Right atrium auricular region (tissue), 2 donors: ENCODE measurements at regions not wholly inside any gene's neighbourhood (a gene's known extent, or its start where the extent isn't known, plus 50 kb on each side); places are given as distances from the start of the nearest gene placed in this dataset.
A peak's percentile ranks its signal among the peaks of the same experiment; 100 is the strongest.

Experiments
- DNase-seq: peaks from one replicate; pipeline ENCODE4 v3.0.0-alpha.2; 2019; ENCODE audit warnings: low spot score
- H3K27ac ChIP-seq, 2 donors: fragments of 200-600 bp; sonication (generic); 1 replicate in 1 of 2; 2 replicates in 1 of 2; pipeline ENCODE4 v1.5.1; 2016 to 2019
- H3K27me3 ChIP-seq, 2 donors: fragments of 200-600 bp; sonication (generic); one replicate each; pipeline versions ENCODE4 v1.5.1 to v1.6.0; 2017 to 2019
- H3K36me3 ChIP-seq: fragments of 200-600 bp; sonication (generic); one replicate; pipeline ENCODE4 v1.5.1; 2016
- H3K4me1 ChIP-seq, 2 donors: fragments of 200-600 bp; sonication (generic); one replicate each; pipeline versions ENCODE4 v1.5.1 to v1.6.0; 2017 to 2019
- H3K4me3 ChIP-seq, 2 donors: fragments of 200-600 bp; sonication (generic); 1 replicate in 1 of 2; 2 replicates in 1 of 2; pipeline ENCODE4 v1.5.1; 2017 to 2019; ENCODE audit warnings: mild to moderate bottlenecking in 1 of 2, moderate library complexity in 1 of 2
- H3K9me3 ChIP-seq, 2 donors: fragments of 200-600 bp; sonication (generic); one replicate each; pipeline ENCODE4 v1.5.1; 2019
- TF ChIP-seq, protein P1 (sequence below), 2 donors: fragments of 200-600 bp; sonication (generic); IDR thresholded peaks; one replicate each; pipeline ENCODE4 v1.5.1; 2019; ENCODE audit warnings: antibody characterized with exemption in 2 of 2

GRCh38 chr3:99545941-99546580 is 92.3 kb upstream of the COL8A1 start:
- peaks cover 0 to 44% of the 10 kb centered on the region in 2 donors for H3K4me1 ChIP-seq

GRCh38 chr3:99544786-99545281 is 93.6 kb upstream of the COL8A1 start:
- Histone ChIP-seq H3K9me3 (no peaks in the 10 kb centered on the region), H3K4me3 (no peak overlapping the region), H3K4me1 (peaks cover 0 to 41% of the 10 kb centered on the region in 2 donors), H3K36me3 (no peaks in the 10 kb centered on the region), H3K27ac (peak overlapping the region; percentile 45 to 58), H3K27me3 (no peaks in the 10 kb centered on the region)
- peak; percentile 70 for DNase-seq
- TF ChIP-seq, protein P1, sequence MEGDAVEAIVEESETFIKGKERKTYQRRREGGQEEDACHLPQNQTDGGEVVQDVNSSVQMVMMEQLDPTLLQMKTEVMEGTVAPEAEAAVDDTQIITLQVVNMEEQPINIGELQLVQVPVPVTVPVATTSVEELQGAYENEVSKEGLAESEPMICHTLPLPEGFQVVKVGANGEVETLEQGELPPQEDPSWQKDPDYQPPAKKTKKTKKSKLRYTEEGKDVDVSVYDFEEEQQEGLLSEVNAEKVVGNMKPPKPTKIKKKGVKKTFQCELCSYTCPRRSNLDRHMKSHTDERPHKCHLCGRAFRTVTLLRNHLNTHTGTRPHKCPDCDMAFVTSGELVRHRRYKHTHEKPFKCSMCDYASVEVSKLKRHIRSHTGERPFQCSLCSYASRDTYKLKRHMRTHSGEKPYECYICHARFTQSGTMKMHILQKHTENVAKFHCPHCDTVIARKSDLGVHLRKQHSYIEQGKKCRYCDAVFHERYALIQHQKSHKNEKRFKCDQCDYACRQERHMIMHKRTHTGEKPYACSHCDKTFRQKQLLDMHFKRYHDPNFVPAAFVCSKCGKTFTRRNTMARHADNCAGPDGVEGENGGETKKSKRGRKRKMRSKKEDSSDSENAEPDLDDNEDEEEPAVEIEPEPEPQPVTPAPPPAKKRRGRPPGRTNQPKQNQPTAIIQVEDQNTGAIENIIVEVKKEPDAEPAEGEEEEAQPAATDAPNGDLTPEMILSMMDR (IDR thresholded peaks at IDR 0.05) = no peak

More at GRCh38 chr3:99545941-99546580, 92.3 kb upstream of the COL8A1 start:
- H3K27ac ChIP-seq = peak overlapping the region; percentile 45 to 58
- H3K36me3 ChIP-seq = no peaks in the 10 kb centered on the region
- no peak for DNase-seq
- no peaks in the 10 kb centered on the region for H3K9me3 ChIP-seq
- peak overlapping the region in 1 of 2 donors; percentile 9 for H3K4me3 ChIP-seq
- H3K27me3 ChIP-seq = no peaks in the 10 kb centered on the region
- TF ChIP-seq, protein P1 (IDR thresholded peaks at IDR 0.05) = no peak

DNA sequence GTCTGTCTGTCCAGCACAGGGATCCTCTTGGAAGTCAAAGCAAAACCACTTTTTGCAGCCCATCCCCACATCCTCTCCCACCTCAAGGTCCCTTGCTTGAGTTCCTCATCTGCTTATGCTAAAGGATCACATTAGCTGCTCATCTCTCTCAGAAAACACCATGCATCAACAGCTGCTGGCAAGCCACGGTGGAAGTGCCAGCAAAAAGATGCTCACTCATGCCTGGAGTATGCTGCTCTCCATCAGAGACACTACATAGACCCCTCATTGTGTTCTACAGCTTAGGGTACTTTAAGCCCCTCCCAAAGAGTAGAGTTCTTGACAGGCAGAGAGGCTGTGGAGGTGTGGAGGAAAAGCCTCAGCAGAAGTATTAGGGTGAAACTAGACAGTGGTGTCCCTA is 94.6 kb upstream of the COL8A1 start:
- no peak for DNase-seq
- H3K36me3 ChIP-seq = no peaks in the 10 kb centered on the region
- no peaks in the 10 kb centered on the region for H3K9me3 ChIP-seq
- no peaks in the 10 kb centered on the region for H3K27me3 ChIP-seq
- peaks cover 0 to 38% of the 10 kb centered on the region in 2 donors for H3K4me1 ChIP-seq
- H3K27ac ChIP-seq = peak overlapping the region; percentile 7 to 37
- TF ChIP-seq, protein P1 (IDR thresholded peaks at IDR 0.05) = no peak
- H3K4me3 ChIP-seq = no peak overlapping the region

- H3K27ac ChIP-seq = peak overlapping the region in 1 of 2 donors; percentile 37
- no peak overlapping the region for H3K4me3 ChIP-seq
- H3K27me3 ChIP-seq = no peaks in the 10 kb centered on the region
- TF ChIP-seq, protein P1 (IDR thresholded peaks at IDR 0.05) = no peak
- no peaks in the 10 kb centered on the region for H3K36me3 ChIP-seq
- H3K4me1 ChIP-seq = peaks cover 0 to 38% of the 10 kb centered on the region in 2 donors
- no peaks in the 10 kb centered on the region for H3K9me3 ChIP-seq
- DNase-seq = no peak
These were observed 95.5 kb upstream of the COL8A1 start for GRCh38 chr3:99542767-99543518.

- H3K4me1 ChIP-seq = peaks cover 0 to 41% of the 10 kb centered on the region in 2 donors
- no peaks in the 10 kb centered on the region for H3K9me3 ChIP-seq
- H3K4me3 ChIP-seq = no peak overlapping the region
- TF ChIP-seq, protein P1 (IDR thresholded peaks at IDR 0.05) = no peak
- H3K36me3 ChIP-seq = no peaks in the 10 kb centered on the region
- DNase-seq = no peak
- H3K27ac ChIP-seq = no peak overlapping the region
- no peaks in the 10 kb centered on the region for H3K27me3 ChIP-seq
These were observed 97.2 kb upstream of the COL8A1 start for GRCh38 chr3:99541181-99541580.
